GM21717 (cell line): ENCODE measurements at regions not wholly inside any gene's neighbourhood (a gene's known extent, or its start where the extent isn't known, plus 50 kb on each side); places are given as distances from the start of the nearest gene placed in this dataset.
"Not testable (repeated sequence)": the region's sequence is repeated elsewhere in the genome, so short reads cannot be mapped to it uniquely, and the experiment has no call there.

Experiments
- ATAC-seq: cut with Tn5 transposase; IDR thresholded peaks from one replicate; pipeline ENCODE4 v1.9.1; 2021; ENCODE audit warnings: mild to moderate bottlenecking, moderate library complexity; ENCODE audit not compliant: unreplicated experiment

DNA sequence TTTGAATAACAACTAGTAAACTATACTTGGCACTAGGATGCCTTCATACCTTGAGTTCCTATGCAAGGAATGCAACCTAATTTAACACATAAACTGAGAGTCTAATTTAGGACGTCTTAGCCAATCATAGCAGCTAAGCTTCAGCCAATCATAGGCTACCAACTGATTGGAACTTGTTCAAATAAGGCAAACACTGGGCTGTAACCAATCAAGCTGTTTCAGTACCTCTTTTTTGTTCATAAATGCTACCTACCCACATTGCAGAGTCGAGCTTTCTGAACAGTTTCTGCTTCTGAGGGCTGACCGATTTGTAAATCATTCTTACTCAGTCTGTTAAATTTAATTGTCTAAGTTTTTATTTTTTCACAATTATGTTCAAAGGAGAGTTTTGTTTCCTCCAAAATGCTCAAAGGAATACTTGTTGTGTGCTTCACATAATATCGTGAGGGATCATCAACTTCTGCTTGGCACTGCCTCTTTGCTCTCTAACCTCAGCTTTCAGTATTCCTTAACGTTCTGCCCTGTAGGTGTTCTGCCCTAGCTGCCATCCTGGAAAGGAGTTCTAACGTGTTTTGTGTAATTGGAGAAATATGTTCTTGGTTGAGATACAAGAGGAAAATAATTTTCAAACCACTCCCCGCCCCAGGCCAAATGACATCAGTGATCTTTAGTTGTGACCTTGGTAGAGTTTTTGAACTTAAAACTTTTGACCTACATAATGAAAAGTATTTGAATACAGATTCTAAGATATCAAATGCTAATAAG lies 380.4 kb upstream of the MIS18BP1 start:
- no peak for ATAC-seq

DNA sequence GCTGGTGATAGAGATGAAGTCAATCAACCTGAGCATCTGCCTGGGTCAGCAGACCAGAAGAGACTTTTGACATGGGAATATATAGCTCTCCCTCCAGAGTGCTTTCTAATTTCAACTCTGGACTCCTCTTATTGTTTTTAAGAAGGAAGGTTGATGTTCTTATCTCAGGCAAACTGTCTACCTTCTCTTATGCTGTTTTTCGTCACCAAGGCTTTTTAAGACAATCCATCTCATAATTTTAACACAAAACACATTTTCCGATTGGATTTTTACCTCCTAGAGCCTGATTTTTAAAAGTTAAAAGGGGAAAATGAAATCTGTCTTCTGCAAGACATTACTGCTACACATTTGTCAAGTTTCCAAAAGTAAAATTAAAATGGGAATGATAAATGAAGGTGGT lies 368.7 kb upstream of the MIS18BP1 start:
- ATAC-seq, result no peak

DNA sequence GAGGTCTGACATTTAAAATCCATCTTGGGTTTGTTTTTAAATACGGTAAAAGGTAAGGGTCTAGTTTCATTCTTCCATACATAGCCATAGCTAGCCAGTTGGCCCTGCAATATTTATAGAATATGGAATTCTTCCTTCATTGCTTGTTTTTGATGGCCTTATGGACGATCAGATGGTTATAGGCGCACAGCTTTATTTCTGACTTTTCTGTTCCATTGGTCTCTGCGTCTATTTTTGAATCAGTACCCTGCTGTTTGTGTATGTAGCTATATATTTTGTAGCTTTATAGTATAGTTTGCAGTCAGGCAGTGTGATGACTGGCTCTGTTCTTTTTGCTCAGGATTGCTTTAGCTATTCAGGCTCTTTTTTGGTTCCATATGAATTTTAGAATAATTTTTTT lies 366.8 kb upstream of the MIS18BP1 start:
- no peak for ATAC-seq

DNA sequence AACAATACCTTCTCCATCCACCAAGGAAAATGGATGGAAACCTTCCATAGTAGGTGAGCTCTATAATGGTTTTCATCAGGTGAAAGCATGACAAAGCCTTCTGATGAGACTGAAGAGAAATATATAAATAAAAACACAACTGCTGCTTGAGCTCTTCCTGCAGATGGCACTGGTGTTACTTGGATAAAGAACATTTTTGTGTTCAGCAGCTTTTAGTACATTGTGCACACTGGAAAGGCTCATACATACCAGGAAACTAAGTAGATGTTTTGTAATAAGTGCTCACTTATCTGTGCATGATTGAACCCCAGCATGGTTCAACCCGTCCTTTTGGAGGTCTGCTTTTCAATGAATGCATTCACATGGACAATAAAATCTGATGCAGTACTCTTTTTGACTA lies 357.3 kb upstream of the MIS18BP1 start:
- no peak for ATAC-seq

DNA sequence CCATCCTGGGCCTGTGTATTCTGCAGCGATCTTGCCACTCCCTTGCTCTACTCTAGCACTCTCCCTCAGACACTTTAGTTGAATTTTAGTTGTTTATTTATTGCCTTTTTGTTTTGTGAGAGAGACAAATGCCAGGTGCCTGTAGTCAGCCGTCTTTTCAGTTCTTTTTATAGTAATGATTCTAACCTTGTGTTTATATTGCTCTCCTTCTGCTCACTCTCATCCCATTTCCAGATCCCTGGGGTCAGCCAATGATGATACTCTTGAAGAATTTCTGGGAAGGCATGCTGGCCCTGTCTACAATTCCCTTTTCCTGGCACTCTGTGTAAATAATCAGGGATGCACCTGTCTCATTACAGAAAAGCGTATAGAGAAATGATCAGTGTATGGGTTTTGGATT lies 334.1 kb upstream of the MIS18BP1 start:
- ATAC-seq, result no peak

DNA sequence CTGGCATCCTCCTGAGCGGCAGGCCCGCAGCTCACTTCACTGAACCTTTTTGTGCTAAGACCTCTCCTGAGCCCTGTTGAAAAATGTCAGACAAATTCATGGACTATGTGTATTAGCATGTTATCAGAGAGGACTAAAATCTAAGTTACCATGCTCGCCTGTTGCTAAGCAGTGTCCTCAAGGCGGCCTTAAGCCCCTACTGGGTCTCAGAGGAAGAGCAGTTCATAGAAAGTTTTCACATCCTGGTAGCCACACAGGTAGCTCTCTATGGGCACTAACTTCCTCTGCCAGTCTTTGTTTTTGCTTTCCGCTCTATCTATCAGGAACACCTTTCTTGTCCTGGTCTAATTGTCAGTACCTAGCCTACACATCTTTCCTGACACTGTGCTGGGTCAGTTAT lies 306.6 kb upstream of the MIS18BP1 start:
- no peak for ATAC-seq

DNA sequence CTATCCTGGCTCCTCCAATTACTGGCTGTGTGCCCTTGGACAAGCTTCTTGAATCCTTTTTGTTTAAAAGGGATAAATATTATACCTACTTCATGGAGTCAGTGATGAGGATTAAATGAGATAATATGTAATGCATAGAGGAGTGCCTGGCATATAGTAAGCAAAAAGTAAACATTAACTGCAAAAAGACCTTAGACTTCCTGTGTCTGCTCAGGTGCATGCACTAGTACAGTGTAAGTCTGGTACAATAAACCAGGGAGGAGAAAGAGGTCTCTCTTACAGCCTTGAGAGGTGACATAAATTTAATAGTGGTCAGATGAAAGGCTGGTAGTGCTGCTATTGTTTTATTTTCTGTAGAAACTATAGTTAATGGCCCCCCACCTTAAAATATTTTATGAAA lies 305.2 kb upstream of the MIS18BP1 start:
- ATAC-seq, result no peak

DNA sequence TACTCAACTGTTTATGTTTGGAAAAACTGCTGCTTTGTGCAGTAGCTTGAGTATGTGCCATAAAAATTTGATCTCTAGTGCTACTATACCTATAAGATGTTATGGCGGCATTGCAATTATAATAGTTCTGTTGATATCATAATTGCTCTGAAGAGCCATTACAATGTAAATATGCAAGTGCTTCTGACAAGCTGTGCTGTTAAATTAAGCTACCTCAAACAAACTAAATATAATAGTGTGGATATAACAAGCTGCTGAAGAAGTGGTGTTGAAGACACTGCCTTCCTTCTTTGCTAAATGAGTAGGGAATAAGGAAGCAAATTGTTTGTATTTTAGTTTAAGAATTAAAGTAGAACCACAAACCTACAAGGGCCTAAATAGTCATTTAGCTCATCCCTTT lies 301.0 kb upstream of the MIS18BP1 start:
- ATAC-seq, result no peak

DNA sequence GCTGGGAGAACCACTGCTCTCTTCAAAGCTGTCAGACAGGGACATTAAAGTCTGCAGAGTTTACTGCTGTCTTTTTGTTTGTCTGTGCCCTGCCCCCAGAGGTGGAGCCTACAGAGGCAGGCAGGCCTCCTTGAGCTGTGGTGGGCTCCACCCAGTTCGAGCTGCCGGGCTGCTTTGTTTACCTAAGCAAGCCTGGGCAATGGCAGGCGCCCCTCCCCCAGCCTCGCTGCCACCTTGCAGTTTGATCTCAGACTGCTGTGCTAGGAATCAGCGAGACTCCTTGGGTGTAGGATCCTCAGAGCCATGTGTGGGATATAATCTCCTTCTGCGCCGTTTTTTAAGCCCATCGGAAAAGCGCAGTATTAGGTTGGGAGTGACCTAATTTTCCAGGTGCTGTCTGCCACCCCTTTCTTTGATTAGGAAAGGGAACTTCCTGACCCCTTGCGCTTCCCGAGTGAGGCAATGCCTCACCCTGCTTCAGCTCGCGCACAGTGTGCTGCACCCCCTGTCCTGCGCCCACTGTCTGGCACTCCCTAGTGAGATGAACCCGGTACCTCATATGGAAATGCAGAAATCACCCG lies 298.3 kb upstream of the MIS18BP1 start:
- not testable (repeated sequence) for ATAC-seq

DNA sequence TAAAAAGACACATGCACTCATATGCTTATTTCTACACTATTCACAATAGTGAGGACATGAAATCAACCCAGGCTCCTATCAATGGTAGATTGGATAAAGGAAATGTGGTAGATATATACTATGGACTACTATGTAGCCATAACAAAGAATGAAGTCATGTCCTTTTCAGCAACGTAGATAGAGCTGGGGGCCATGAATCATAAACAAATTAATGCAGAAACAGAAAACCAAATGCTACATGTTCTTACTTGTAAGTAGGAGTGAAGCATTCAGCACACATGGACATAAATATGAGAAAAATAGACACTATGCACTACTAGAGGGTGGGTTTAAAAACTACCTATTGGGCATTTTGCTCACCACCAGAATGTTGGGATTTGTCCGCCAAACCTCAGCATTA lies 278.0 kb upstream of the MIS18BP1 start:
- no peak for ATAC-seq

DNA sequence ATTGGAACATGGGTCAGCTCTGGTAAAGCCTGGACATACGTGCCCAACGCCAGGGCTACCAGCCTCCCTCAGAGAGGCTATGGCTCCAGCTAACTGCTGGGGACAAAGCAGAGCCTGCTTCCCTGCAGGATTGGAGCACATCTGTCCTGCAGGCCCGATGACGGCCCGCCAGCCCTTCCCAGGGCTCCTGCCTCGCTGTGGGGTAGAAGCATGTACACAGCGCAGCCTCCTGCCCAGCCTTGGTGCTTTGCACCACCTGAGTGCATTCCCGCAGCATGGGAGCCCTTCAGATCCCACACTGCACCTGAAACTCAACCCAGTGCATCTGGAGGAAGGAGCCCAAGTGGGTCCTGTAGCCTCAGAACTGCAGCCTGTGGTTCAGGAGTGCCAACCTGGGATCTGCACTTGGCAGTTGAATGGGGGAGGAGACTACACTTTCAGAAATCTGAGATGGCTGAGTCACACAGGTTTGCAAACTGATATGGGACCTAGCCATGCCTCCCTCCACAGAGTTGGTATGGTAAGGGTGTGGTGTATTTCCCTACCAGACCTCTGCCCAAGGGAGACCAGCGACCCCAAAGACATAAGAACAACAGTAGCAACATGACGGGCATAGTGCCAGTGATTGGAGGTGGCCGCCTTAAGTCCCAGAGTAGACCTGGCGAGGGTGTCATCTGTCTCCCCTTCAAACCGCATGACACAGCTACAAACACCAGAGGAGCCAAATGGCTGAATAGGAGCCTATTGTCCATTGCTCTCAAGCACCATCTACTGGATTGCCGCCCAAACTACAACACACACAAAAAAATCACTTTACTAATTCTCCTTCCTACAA lies 273.9 kb upstream of the MIS18BP1 start:
- ATAC-seq, result no peak

DNA sequence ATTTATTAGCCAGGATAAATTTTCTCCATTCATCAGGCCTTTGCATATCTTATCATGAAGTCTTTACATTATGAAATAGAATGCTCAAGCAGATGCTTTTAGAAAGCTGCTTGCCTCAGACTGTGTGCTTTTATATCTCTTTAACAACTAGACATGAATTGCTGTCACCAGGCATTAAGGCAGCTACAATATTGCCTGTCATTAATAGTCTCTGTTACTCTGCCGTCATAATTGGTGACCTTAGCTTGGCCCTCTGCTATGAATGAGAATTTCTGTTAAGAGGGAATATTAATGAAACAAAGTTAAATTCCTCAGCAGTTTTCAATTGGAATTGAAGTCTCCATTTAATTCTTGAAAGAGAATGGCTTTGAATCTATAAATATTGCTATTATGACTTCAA lies 266.8 kb upstream of the MIS18BP1 start:
- no peak for ATAC-seq

DNA sequence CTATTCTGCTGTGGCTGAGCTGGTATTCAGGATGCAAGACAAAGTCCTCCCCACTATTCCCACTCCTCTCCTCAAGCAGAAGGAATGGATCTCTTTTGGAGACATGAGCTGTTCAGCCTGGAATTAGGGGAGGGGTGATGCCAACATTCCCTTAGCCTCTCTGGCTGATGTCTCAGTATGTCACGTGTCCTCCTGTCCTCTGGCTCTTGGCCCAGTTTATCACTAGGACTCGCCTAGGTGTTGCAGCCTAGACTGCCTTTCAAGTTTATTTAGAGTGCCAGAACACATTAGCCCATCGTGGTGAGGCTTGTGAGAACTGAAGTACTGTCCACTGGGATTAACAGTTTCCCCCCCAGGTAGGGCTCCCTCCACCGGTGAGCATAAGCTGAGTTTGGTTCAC lies 239.9 kb upstream of the MIS18BP1 start:
- ATAC-seq, result no peak

DNA sequence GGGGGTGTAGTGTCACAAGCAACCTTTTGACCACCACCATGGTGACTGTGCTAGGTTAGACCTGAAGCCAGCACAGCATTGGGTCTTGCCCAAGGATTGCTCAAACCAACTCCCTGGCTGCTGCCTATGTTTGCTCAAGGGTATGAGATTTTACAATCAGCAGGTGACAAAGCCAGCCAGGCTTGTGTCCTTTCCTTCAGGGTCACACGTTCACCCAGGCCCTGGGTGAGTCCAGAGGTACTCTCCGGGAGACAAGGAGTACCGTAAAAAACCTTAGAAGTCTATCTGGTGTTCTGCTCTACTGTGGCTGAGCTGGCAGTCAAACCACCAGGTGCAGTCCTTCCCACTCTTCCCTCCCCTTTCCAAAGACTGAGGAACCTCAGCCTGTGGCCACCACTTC lies 238.9 kb upstream of the MIS18BP1 start:
- no peak for ATAC-seq

DNA sequence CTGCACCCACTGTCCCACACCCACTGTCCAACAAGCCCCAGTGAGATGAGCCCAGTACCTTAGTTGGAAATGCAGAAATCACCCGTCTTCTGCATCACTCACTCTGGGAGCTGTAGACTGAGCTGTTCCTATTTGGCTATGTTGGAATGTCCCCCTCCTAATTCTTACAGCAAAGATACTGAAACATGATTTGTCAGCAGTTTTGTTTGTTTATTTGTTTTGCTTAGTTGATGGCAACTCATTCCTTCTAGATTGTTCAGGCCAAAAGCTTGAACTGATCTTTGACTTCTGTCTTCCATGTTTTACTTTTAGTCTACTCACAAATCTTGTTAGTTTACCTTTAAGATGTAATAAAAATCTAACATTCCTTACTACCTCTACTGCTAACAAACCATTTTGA lies 233.6 kb upstream of the MIS18BP1 start:
- ATAC-seq, result no peak

DNA sequence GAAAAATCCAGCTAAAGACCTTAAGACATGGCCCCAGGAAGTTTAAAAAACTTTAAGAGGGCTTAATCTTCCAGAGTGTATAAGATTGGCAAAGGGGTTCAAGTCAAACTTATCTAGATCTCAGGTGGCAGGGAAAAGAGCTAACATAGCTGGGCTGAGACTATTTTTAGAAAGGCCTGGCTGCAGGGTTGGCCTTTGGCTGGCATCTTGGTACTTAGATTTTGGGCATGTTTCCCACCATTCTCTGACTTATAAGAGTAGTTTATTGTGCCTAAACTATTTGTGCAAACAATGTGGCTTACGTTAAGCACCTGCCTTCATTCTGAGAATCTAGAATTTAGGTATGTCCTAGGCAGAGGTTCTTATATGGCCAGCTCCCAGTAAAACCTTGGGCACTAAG lies 214.0 kb upstream of the MIS18BP1 start:
- ATAC-seq, result no peak

DNA sequence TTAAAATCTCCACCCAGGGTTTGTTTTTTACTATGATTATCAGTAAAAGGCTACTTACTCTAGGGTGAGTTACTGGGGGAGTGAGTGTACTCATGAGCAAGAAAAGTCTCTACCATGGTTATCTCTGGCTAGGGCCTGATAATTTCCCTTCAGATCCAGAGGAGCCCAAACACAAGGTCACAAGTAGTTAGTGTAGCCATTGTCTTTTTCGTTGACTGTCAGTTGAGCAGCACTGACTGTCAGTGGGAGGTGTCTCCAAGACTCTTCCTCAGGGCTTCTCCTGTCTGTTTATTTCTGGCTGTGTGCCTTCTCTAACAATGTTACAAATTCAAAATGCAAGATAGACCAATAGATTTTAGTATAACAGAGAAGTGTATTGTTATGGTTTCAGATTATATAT lies 181.2 kb upstream of the MIS18BP1 start:
- no peak for ATAC-seq

DNA sequence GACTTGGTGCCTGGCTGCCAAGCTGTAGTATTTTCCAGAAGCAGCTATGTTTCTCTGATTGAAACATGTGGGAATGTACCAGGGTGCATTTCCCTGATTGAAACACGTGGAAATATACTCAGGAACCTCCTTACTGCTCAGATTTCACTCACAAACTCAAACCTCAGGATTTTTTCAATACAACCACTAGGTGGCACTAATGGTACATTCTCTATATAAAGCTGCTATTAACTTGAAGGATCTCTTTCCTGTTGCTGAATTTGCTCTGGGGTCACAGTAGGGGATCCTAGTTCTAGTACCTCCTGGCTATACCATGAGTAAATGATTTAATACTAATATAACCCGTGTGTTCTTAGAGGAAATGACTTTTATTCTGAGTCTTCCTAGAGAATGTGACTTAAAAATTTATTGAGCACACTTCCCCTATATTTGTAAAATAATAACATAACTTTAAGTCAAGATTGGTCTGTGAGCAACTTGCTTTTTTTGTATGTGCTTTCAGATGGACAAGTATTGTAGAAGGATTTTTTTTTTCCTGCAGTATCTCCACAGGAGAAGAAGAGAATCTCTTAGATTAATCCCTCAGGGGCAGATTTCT lies 173.8 kb upstream of the MIS18BP1 start:
- no peak for ATAC-seq

DNA sequence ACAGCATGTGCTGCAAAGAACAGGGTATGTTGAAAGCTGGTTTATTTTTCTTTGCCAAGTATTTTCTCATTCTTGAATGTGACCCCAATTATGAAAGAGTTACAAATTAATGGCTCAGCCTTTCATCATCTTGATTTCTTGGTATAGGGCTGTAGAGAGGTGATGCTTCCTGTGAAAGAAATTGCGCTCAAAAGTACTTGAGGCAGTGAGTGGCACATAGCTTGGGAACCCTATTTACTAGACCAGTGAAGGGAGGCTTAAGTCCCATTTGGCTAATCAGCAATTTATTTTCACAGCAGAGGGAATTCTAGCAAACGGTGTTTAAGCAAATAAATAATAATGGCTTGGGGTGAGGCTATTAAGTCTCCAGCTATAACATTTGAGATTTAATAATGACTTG lies 153.9 kb upstream of the MIS18BP1 start:
- no peak for ATAC-seq

DNA sequence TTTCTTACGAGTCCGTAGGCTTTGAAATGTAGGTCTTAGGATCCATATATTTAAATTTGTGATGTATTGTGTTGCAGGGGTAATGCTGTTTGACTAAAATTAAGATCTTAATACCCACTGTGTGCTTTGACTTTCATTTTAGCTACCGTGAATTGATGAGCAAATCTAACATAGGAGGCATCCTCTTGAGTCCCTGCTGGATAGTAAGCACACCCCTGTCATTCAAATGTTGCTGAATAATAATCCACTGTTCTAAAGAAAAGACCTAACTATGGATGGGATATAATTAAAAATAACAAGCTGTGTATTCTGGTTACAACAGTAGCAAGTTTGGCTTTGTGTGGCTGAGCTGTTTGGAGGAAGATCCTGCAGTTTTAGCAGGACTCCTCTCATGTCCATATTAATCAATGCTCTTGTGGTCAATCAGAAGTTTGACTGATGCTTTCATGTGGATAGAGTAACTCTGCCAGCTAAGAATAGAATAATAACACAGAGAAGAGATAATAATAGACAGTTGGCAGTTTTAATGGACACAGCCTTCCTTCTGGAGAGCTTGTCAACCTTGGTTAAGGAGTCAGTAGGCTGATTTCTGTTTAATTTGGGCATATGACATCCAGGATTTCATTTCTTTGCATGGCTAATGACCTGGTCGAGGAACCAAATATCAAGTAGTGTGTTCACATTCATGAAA lies 148.1 kb upstream of the MIS18BP1 start:
- ATAC-seq, result no peak

DNA sequence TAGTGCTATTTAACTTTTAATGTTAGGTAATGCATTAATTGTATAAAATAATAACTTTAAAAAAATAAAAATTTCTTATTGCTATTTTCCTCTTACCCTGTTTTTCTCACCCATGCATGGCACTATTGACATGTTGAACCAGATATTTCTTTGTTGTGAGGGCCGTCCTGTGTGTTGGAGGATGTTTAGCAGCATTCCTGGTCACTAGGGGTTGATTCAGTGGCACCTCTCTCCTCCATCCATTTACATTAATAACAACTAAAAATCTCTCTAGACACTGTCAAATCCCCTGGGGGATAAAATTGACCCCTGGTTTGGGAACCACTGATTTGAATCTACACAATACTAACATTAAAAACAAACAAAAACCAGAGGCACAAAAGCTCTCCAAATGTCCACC lies 147.5 kb upstream of the MIS18BP1 start:
- ATAC-seq, result no peak
